GM18517 (cell line): ENCODE measurements at regions not wholly inside any gene's neighbourhood (a gene's known extent, or its start where the extent isn't known, plus 50 kb on each side); places are given as distances from the start of the nearest gene placed in this dataset.

ENCODE experiments used
- ATAC-seq: cut with Tn5 transposase; IDR thresholded peaks from one replicate; pipeline ENCODE4 v1.9.1; 2021; ENCODE audit warnings: mild to moderate bottlenecking, moderate library complexity; ENCODE audit not compliant: unreplicated experiment

DNA sequence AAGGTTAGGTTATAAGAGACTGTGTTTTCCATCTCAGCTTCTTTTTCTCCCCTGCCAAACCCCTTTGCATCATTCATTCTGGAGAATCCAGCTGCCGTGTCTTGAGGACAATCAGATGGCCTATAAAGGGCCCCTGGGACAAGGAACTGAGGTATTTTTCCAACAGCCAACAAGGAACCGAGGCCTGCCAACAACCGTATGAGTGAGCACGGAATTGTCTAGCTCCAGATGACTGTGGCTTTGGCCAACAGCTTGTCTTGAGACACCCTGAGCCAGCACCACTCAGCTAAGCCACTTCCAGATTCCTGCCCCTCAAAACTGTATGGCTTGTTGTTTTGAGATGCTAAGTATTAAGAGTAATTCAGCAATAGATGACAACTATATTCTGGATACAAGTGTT lies 433.7 kb upstream of the HSF2 start:
- no peak for ATAC-seq

DNA sequence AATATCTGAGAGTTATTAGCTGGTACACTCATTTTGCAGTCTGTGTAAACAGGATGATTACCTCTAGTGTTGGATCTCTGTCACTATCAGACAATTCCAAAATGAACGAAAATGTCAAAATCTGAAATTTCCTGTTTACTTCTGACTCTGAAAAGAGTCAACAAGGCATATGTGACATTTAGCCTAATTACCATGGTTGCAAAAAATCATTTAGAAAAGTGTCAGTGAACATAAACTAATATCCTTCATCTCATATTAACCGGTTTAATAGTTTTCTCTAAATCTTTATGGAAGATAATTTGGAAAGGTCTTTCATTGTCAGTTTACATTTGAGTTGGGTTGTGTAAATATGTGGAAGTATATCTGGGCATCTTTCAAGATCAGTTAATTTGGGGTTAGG lies 431.8 kb upstream of the HSF2 start:
- ATAC-seq = no peak

- no peak for ATAC-seq
Observed at GRCh38 chr6:121971931-121972335, 427.5 kb upstream of the HSF2 start.

- ATAC-seq = no peak
Observed at GRCh38 chr6:121984956-121985355, 414.5 kb upstream of the HSF2 start.

- no peak for ATAC-seq
Observed at GRCh38 chr6:121993362-121993761, 406.1 kb upstream of the HSF2 start.

DNA sequence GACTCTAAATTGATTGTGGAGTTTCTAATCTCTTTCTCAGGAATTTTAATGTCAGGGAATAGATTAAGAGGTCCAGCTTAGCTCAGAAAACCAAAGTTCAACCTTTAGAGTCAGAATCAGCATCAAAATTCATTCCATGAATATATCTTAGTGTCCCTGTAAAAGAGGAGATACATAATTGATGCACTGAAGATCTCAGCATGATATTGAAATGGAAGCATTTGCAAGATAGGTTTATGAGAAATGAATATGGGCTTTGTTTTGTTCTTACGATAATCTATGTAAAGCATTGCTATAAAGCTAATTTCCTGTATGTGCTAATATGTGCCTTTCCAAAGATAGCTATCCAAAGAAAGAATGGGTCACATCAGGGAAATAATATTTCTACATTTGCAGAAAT lies 404.5 kb upstream of the HSF2 start:
- ATAC-seq = no peak

GRCh38 chr6:121998631-121999030 lies 400.8 kb upstream of the HSF2 start:
- no peak for ATAC-seq

DNA sequence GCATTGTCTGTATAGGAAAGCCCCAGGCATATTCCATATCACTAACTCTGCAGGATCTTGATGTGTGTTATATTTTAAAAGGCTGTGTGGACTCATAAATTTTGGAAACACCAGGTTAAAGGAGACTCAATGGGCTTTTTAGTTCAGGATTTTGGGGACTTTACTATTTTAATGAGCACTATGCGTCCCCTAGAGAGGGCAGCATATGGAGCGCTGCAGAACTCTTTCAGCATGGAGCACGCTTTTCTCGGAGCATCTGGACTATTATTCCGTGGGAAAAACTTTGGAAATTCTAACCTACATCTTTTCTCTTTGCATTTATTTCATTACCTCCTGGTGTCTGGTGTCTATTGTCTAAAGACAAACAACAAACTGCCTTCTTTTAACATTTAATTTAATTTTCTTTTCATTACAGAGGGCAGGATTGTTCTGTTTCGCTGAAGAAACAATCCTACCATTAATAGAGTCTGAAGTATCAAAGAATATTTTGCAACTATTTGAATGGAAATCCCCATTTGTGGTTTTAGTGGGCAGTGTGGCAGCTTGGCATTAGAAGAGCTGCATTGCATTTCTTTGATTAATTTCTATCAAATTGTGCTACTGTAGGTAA lies 399.9 kb upstream of the HSF2 start:
- no peak for ATAC-seq

GRCh38 chr6:122005661-122006060 lies 393.8 kb upstream of the HSF2 start:
- no peak for ATAC-seq

DNA sequence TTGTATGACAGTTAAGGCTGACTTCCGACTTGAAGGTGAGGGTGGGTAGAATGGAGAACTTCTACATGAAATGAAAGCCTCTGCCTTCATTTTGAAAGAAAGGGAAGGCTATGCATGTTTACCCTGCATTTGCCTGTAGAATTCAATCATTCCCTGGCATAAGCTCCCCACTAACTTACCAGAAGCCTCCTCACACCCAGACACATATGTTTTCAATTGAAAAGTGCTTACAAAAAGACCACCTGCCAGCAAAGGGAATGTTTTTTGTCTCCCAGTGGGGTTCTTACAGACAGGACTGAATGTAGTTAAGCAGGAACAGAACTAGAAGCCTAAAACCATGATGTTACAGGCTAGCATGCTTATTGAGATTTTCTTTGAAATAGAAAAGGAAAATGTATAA lies 392.1 kb upstream of the HSF2 start:
- ATAC-seq = no peak

DNA sequence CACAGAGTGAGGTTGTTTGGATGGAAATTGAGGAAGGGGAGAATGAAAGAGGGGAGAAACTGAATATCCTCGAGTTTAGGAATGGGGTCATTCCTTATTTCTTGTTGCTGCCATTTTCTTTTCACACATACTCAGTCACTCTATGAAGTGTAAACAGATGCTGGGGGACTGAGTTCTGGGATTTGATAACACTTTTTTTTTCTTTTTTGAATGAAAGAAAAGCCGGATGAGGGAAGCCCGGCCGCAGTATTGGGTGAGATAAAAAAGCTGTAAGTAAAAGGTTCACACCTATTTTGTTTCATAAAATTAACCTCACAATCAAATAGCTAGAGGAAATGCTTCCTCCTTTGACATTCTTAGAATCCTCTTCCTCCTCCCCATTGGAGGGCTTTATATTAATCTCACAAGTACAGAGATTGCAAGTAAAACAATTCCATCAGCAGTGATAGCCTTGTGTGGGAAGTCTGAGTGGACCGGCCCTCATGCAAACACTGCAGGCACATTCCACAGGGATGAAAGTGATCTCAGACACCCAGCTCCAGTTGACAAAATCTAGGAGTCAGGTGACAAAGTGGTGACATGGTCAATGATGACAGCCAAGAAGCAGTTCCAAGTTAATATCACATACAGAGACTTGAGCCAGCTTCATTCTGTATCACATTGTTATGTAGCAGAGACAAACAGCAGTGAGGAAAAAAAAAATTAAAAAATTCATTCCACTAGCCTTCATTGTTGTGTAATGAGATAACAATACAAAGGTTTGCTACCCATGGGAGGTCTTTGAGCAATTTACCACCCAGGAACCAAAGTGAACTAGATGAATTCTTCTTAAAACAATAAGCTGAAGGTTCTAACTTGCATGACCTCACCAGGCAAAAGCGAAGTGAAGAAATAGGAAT lies 391.1 kb upstream of the HSF2 start:
- no peak for ATAC-seq

- no peak for ATAC-seq
Observed at GRCh38 chr6:122009000-122009350, 390.5 kb upstream of the HSF2 start.

DNA sequence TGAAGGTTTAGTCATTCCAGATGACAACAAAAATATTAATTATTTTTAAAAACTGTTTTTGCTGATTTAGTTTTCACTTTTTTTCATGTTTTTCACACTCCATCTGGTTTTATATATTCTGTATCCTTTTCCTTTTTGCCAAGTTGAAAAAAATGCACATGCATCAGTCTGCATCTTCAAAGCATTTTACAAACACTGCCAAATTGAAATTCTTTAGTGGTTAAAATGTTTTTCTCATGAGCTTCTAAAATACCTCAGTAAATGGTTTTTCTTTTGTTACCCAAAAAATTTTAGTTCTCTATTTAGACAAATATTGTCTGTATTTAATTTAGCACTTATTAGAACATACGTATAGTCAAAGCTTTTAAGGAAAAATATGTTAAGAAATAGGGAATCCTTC lies 386.9 kb upstream of the HSF2 start:
- no peak for ATAC-seq

- no peak for ATAC-seq
Observed at GRCh38 chr6:122014961-122015360, 384.5 kb upstream of the HSF2 start.

DNA sequence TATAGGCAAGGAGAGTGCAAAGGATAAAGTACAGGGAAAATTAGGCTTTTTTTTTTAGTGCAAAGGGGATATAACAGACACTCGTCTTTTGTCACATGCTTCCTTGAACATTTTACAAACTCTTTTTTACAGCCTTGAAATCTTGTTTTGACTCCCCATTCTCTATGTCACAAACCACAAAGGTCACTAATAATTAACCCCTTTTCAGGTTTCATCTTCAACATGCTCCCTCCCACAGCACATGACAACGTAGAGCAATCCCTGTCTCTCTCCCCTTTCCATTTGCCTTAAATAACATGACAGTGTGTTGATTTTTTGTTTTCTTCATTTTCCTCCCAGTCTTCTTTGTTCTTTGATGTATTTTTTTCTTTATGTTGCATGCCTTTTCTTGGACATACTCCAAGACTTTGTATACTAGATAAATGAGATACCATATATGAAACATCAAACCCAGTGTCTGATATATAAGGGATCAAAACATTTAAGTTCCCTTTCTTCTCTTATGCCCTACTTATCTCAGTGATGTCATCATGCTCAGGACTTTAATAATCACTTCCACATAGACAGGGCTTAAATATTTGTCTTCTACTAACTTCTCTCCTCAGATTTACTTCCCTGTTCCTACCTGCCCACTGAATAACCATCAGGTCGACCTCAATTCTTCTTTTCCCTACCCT lies 378.7 kb upstream of the HSF2 start:
- ATAC-seq = peak; percentile 99

- no peak for ATAC-seq
Observed at GRCh38 chr6:122025104-122025503, 374.3 kb upstream of the HSF2 start.

DNA sequence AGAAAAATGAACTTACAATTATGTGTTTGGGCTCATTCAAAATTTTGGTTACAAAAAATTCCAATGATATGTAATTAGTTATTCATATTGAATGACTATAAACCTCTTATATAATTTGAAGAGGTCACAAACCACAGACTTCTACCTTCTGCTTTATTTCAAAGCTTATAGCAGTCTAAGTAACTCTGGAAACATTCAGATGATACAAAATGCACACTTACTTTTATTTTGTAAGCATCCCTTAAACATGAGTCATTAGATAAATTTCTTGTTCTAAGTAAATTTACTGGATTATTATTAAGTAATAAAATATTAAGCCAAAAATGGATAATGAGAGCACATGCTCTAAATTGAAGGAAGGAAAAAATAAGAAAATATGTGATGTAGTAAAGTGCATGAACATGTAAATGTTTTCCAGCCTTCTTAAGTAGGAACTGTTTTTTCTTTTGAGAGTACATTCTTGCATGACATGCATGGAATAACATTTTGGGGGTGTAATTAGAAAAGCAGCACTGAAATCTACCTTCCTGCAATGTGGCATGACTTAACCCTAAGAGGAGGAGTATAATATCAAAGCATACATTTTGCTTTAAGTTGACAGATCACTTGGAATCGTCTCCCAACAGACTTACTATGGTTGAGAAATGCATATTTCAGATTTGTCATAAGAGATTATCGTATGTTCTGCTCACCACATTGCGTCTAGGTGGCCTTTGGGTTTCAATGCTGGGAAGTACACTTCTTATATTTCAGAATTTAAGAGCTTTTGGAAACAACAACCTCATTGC lies 372.7 kb upstream of the HSF2 start:
- ATAC-seq = no peak

- ATAC-seq = no peak
Observed at GRCh38 chr6:122028933-122029522, 370.4 kb upstream of the HSF2 start.

- ATAC-seq = peak; percentile 92
Observed at GRCh38 chr6:122033564-122034181, 365.8 kb upstream of the HSF2 start.

DNA sequence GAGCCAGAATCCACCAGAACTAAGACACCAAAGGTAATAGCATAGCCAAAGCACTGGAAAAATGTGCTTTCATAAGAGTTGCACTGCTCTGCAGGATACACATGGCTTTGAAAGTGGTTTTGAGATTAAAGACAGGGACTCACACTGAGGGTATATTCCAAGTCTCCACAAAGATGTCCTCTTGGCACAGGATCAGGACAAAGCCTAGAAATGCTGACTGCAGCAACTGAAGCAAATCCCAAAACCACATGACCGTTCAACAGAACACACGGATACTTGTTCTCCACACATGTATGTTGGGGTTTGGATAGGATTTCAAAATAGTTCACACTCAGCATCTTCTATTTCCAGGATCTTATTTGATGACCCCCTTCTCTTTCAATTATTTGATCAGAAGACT lies 364.3 kb upstream of the HSF2 start:
- ATAC-seq = no peak
